ENCODE measurements at regions not wholly inside any gene's neighbourhood (a gene's known extent, or its start where the extent isn't known, plus 50 kb on each side); places are given as distances from the start of the nearest gene placed in this dataset.

GRCh38 chrX:67436867-67437266 lies 107.0 kb upstream of the AR start:
- TF ChIP-seq CTCF (IDR thresholded peaks at IDR 0.05) (no peak), HOXB5 (CRISPR knock-in tag; IDR thresholded peaks at IDR 0.05) (no peak), POLR2A (IDR thresholded peaks at IDR 0.05; ENCODE audit: low read length) (no peak), EP300 (IDR thresholded peaks at IDR 0.05) (no peak), RFX5 (IDR thresholded peaks at IDR 0.05) (no peak), USF2 (IDR thresholded peaks at IDR 0.05) (no peak), RCOR1 (IDR thresholded peaks at IDR 0.05; ENCODE audit: low read depth, low read length) (no peak), ELK1 (IDR thresholded peaks at IDR 0.05; ENCODE audit: low read depth, low read length) (no peak), HES2 (IDR thresholded peaks at IDR 0.05) (no peak), HMGXB4 (CRISPR knock-in tag; IDR thresholded peaks at IDR 0.05; ENCODE audit: borderline replicate concordance) (no peak)
